OCI-LY3 (cell line): ENCODE measurements at regions not wholly inside any gene's neighbourhood (a gene's known extent, or its start where the extent isn't known, plus 50 kb on each side); places are given as distances from the start of the nearest gene placed in this dataset.

Source experiments
- CTCF ChIP-seq: fragments of 200-600, 300-600 bp; sonication (generic); IDR thresholded peaks from 2 replicates; pipeline ENCODE4 v1.5.1; 2014; ENCODE audit warnings: antibody characterized with exemption, low read length, low read depth
- EZH2phosphoT487 ChIP-seq: fragments of 200-600 bp; shearing (Covaris generic); IDR thresholded peaks from 2 replicates; pipeline ENCODE4 v1.6.1; 2018; ENCODE audit warnings: antibody characterized with exemption, mixed run types, low read depth

GRCh38 chr10:29202386-29202940, 86.4 kb upstream of the LYZL1 start:
- no peak for TF ChIP-seq CTCF
- TF ChIP-seq EZH2phosphoT487: no peak
